Activated naive CD4-positive, alpha-beta T cell treated with anti-CD3 and anti-CD28 coated beads, Interleukin-2, amount 50 U/mL, for 24 hours (primary cell): ENCODE measurements at regions not wholly inside any gene's neighbourhood (a gene's known extent, or its start where the extent isn't known, plus 50 kb on each side); places are given as distances from the start of the nearest gene placed in this dataset.

ENCODE experiments used
- H3K27ac Mint-ChIP-seq: one replicate; pipeline ENCODE4 v1.8.0; 2021; ENCODE audit warnings: mild to moderate bottlenecking, mixed read lengths
- H3K27me3 Mint-ChIP-seq: one replicate; pipeline ENCODE4 v1.8.0; 2021; ENCODE audit warnings: mixed read lengths
- H3K36me3 Mint-ChIP-seq: one replicate; pipeline ENCODE4 v1.8.0; 2021; ENCODE audit warnings: mixed read lengths
- H3K4me1 Mint-ChIP-seq: one replicate; pipeline ENCODE4 v1.8.0; 2021; ENCODE audit warnings: mixed read lengths
- H3K4me3 Mint-ChIP-seq: one replicate; pipeline ENCODE4 v1.8.0; 2021; ENCODE audit warnings: mild to moderate bottlenecking, mixed read lengths
- H3K9me3 Mint-ChIP-seq: one replicate; pipeline ENCODE4 v1.8.0; 2021; ENCODE audit warnings: mixed read lengths

- H3K27me3 Mint-ChIP-seq = peaks cover 15% of the 10 kb centered on the region
- no peaks in the 10 kb centered on the region for H3K36me3 Mint-ChIP-seq
- H3K4me3 Mint-ChIP-seq = no peak overlapping the region
- no peaks in the 10 kb centered on the region for H3K9me3 Mint-ChIP-seq
- no peaks in the 10 kb centered on the region for H3K4me1 Mint-ChIP-seq
- H3K27ac Mint-ChIP-seq = no peak overlapping the region
Observed at GRCh38 chr1:55477953-55478352, 262.8 kb upstream of the USP24 start.

DNA sequence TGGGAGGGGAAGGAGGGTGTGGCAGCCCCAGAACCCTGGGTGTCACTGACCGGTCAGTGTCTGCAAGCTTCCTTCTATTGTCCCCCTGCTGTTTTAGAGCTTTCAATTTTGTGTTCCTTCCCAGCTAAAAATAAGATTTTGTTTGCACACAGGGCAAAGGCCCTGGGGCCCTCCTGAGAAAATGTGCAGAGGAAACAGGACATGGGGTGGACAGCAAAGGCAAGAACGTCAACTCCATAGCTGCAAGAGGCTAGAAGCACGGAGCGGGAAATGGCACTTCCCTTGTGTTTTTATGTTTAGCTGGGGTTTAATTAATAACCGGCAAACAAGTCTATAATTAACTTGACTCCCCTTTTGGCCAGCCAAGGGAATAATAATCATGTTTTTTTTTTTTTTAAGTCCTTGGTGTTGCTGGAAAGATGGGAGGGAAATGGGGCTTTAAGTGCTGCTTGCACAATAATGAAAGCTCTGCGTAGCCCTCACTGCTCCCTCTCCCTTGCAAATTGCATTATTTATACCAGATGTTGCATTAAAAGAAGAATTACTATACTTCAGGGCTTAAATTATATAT is 261.4 kb upstream of the USP24 start:
- no peaks in the 10 kb centered on the region for H3K36me3 Mint-ChIP-seq
- no peaks in the 10 kb centered on the region for H3K9me3 Mint-ChIP-seq
- H3K27ac Mint-ChIP-seq = no peak overlapping the region
- peaks cover 16% of the 10 kb centered on the region for H3K27me3 Mint-ChIP-seq
- H3K4me1 Mint-ChIP-seq = no peaks in the 10 kb centered on the region
- H3K4me3 Mint-ChIP-seq = no peak overlapping the region

GRCh38 chr1:55474168-55474786 is 259.1 kb upstream of the USP24 start:
- no peak overlapping the region for H3K27ac Mint-ChIP-seq
- peaks cover 16% of the 10 kb centered on the region for H3K27me3 Mint-ChIP-seq
- H3K36me3 Mint-ChIP-seq = no peaks in the 10 kb centered on the region
- H3K9me3 Mint-ChIP-seq = no peaks in the 10 kb centered on the region
- no peak overlapping the region for H3K4me3 Mint-ChIP-seq
- no peaks in the 10 kb centered on the region for H3K4me1 Mint-ChIP-seq

DNA sequence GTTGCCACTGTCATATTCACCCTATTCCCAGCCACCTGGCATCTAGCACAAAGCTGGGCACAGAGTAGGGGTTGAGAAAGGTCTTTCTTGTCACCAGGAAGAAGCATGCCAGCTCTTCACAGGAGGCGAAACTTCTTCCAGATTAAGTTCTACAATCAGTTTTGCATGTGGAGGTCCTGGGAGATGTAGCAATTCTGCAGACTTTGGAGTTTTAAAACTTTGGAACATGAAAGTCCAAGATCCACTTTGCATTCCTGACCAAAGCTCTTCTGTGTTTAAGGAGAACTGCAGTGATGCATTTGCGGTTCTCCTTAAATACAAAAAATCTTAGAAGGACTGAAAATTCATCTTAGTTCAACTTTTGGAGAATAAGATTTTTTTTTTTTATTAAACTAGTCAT is 258.5 kb upstream of the USP24 start:
- Mint-ChIP-seq H3K4me3 (no peak overlapping the region), H3K27me3 (peaks cover 16% of the 10 kb centered on the region), H3K27ac (no peak overlapping the region), H3K36me3 (no peaks in the 10 kb centered on the region), H3K4me1 (no peaks in the 10 kb centered on the region), H3K9me3 (no peaks in the 10 kb centered on the region)

GRCh38 chr1:55472784-55473183 is 257.6 kb upstream of the USP24 start:
- Mint-ChIP-seq H3K9me3 (no peaks in the 10 kb centered on the region), H3K36me3 (no peaks in the 10 kb centered on the region), H3K4me3 (no peak overlapping the region), H3K27ac (no peak overlapping the region), H3K27me3 (peaks cover 15% of the 10 kb centered on the region), H3K4me1 (no peaks in the 10 kb centered on the region)

GRCh38 chr1:55472115-55472514 is 257.0 kb upstream of the USP24 start:
- peaks cover 13% of the 10 kb centered on the region for H3K27me3 Mint-ChIP-seq
- no peaks in the 10 kb centered on the region for H3K36me3 Mint-ChIP-seq
- H3K4me1 Mint-ChIP-seq = no peaks in the 10 kb centered on the region
- H3K27ac Mint-ChIP-seq = no peak overlapping the region
- H3K4me3 Mint-ChIP-seq = no peak overlapping the region
- no peaks in the 10 kb centered on the region for H3K9me3 Mint-ChIP-seq

DNA sequence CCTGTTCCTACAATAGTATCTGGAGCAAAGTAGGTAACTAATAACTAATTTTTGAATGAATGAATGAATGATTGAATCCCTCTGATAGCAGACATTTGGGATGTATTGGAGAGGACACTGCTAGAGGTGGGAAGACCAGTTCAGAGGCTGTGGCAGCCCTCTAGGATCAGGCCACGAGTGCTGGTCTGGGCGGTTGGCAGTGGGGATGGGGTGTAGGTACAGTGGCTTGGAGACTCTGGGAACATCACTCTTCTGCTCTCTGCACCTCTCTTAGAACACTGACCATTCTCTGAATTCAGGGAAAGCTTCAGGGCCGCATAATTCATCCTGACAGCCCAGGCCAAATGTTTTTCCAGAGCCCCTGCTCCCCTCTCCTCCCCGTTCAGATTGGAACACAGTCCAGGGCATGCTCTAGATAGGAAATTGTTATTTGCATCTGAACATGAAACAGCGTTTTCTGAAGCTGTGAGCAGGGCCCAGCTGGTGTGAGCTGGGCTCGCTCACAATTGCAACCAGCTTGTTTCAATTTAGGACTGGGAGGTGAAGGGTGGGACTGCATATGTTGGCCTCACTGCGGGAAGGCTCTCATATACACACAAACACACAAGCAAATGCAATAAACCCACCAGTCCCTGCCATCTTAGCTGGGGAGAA is 253.1 kb upstream of the USP24 start:
- no peak overlapping the region for H3K4me3 Mint-ChIP-seq
- no peaks in the 10 kb centered on the region for H3K36me3 Mint-ChIP-seq
- no peak overlapping the region for H3K27ac Mint-ChIP-seq

DNA sequence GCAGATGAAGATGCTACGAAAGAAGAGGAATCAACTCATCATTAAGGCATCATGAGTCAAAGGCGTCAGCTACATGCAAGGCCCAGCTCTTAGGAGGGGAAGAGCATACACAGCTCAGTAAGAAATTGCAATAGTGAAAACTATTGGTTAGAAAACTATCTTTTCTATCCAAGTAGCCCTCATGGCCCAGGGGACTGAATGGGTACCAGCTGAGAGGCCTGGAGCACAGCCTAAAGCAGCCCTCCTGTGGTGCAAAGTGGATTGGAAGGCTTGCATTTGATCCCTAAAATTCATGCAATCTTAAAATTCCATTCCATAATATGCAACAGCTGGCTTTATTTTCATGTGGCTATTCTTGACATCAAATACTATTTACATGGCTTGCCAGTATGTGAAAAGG is 251.8 kb upstream of the USP24 start:
- H3K27me3 Mint-ChIP-seq = no peaks in the 10 kb centered on the region
- H3K27ac Mint-ChIP-seq = no peak overlapping the region
- no peak overlapping the region for H3K4me3 Mint-ChIP-seq
- no peaks in the 10 kb centered on the region for H3K36me3 Mint-ChIP-seq
- no peaks in the 10 kb centered on the region for H3K9me3 Mint-ChIP-seq
- no peaks in the 10 kb centered on the region for H3K4me1 Mint-ChIP-seq

More for the DNA sequence above, 253.1 kb upstream of the USP24 start:
- Mint-ChIP-seq H3K9me3 (no peaks in the 10 kb centered on the region), H3K4me1 (no peaks in the 10 kb centered on the region), H3K27me3 (peaks cover 4% of the 10 kb centered on the region)

DNA sequence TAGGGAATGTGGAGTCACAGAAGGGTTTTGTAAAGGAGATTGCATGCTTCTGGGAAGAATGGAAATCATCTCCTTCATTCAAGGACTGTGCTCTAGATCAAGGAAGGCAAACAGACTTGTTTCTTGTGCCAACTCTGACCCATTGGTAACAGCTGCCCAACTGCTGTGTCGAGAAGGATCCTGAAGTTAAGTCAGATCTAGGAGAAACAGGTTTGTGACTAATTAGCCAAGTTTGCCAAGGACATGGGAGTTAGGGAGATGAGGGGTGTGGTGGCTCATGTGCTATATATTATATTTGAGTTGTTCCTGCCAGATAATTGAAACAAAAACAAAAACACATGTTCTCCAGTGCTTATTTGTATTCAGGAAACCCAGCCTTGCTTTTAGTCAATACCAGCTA is 251.2 kb upstream of the USP24 start:
- H3K4me3 Mint-ChIP-seq = no peak overlapping the region
- no peaks in the 10 kb centered on the region for H3K4me1 Mint-ChIP-seq
- H3K27ac Mint-ChIP-seq = no peak overlapping the region
- no peaks in the 10 kb centered on the region for H3K27me3 Mint-ChIP-seq
- no peaks in the 10 kb centered on the region for H3K9me3 Mint-ChIP-seq
- H3K36me3 Mint-ChIP-seq = no peaks in the 10 kb centered on the region

GRCh38 chr1:55464550-55464949 is 249.4 kb upstream of the USP24 start:
- H3K27ac Mint-ChIP-seq = no peak overlapping the region
- no peaks in the 10 kb centered on the region for H3K9me3 Mint-ChIP-seq
- H3K4me1 Mint-ChIP-seq = no peaks in the 10 kb centered on the region
- no peaks in the 10 kb centered on the region for H3K27me3 Mint-ChIP-seq
- no peaks in the 10 kb centered on the region for H3K36me3 Mint-ChIP-seq
- H3K4me3 Mint-ChIP-seq = no peak overlapping the region

- Mint-ChIP-seq H3K9me3 (no peaks in the 10 kb centered on the region), H3K4me1 (no peaks in the 10 kb centered on the region), H3K27me3 (no peaks in the 10 kb centered on the region), H3K27ac (no peak overlapping the region), H3K36me3 (no peaks in the 10 kb centered on the region), H3K4me3 (no peak overlapping the region)
Observed at GRCh38 chr1:55463814-55464475, 248.8 kb upstream of the USP24 start.

GRCh38 chr1:55457874-55458273 is 242.7 kb upstream of the USP24 start:
- no peak overlapping the region for H3K4me3 Mint-ChIP-seq
- H3K27ac Mint-ChIP-seq = no peak overlapping the region
- H3K27me3 Mint-ChIP-seq = peaks cover 2% of the 10 kb centered on the region
- H3K36me3 Mint-ChIP-seq = no peaks in the 10 kb centered on the region
- H3K9me3 Mint-ChIP-seq = no peaks in the 10 kb centered on the region
- H3K4me1 Mint-ChIP-seq = no peaks in the 10 kb centered on the region

GRCh38 chr1:55456971-55457370 is 241.8 kb upstream of the USP24 start:
- Mint-ChIP-seq H3K4me3 (no peak overlapping the region), H3K27me3 (peaks cover 2% of the 10 kb centered on the region), H3K27ac (no peak overlapping the region), H3K36me3 (no peaks in the 10 kb centered on the region), H3K4me1 (no peaks in the 10 kb centered on the region), H3K9me3 (no peaks in the 10 kb centered on the region)

- Mint-ChIP-seq H3K9me3 (no peaks in the 10 kb centered on the region), H3K4me3 (no peak overlapping the region), H3K27ac (no peak overlapping the region), H3K36me3 (no peaks in the 10 kb centered on the region), H3K27me3 (peaks cover 4% of the 10 kb centered on the region), H3K4me1 (no peaks in the 10 kb centered on the region)
Observed at GRCh38 chr1:55448261-55448660, 233.1 kb upstream of the USP24 start.

GRCh38 chr1:55447488-55447887 is 232.3 kb upstream of the USP24 start:
- no peak overlapping the region for H3K27ac Mint-ChIP-seq
- H3K4me3 Mint-ChIP-seq = no peak overlapping the region
- no peaks in the 10 kb centered on the region for H3K9me3 Mint-ChIP-seq
- H3K4me1 Mint-ChIP-seq = no peaks in the 10 kb centered on the region
- H3K36me3 Mint-ChIP-seq = no peaks in the 10 kb centered on the region
- H3K27me3 Mint-ChIP-seq = peaks cover 4% of the 10 kb centered on the region

- no peaks in the 10 kb centered on the region for H3K9me3 Mint-ChIP-seq
- H3K27ac Mint-ChIP-seq = no peak overlapping the region
- H3K4me3 Mint-ChIP-seq = no peak overlapping the region
- no peaks in the 10 kb centered on the region for H3K36me3 Mint-ChIP-seq
- no peaks in the 10 kb centered on the region for H3K4me1 Mint-ChIP-seq
- H3K27me3 Mint-ChIP-seq = peaks cover 4% of the 10 kb centered on the region
Observed at GRCh38 chr1:55446351-55446750, 231.2 kb upstream of the USP24 start.
